RWPE1 (cell line): ENCODE measurements at regions not wholly inside any gene's neighbourhood (a gene's known extent, or its start where the extent isn't known, plus 50 kb on each side); places are given as distances from the start of the nearest gene placed in this dataset.

Experiments used
- CTCF ChIA-PET: fragments of 350-600 bp; sonication (Branson Sonifier 250); formaldehyde crosslinking; extraction: SDS; loops from one replicate; lab custom pipeline; 2021; lab: Yijun Ruan, JAX
- POLR2A ChIA-PET: fragments of 400-600 bp; formaldehyde crosslinking; extraction: SDS; loops from one replicate; lab custom pipeline; 2020; ENCODE audit warnings: antibody characterized with exemption; ENCODE audit not compliant: low non-redundant PET; lab: Yijun Ruan, JAX
- DNase-seq: peaks from one replicate; pipeline ENCODE4 v3.0.0; 2012; ENCODE audit warnings: low spot score
- H3K27ac ChIP-seq: fragments of 450-650 bp; 2 replicates; pipeline ENCODE4 v1.5.1; 2017
- TF ChIP-seq, protein P1 (sequence below): fragments of 450-650 bp; conservative IDR thresholded peaks from 2 replicates; pipeline ENCODE4 v1.5.1; 2017; ENCODE audit warnings: low read depth, mild to moderate bottlenecking

GRCh38 chr3:168425936-168426595, 330.3 kb upstream of the GOLIM4 start:
- CTCF ChIA-PET = no interaction called here

GRCh38 chr3:168424059-168424734, 328.5 kb upstream of the GOLIM4 start:
- no peak for DNase-seq
- ChIA-PET CTCF (no interaction called here), POLR2A (no interaction called here)
- TF ChIP-seq, protein P1, sequence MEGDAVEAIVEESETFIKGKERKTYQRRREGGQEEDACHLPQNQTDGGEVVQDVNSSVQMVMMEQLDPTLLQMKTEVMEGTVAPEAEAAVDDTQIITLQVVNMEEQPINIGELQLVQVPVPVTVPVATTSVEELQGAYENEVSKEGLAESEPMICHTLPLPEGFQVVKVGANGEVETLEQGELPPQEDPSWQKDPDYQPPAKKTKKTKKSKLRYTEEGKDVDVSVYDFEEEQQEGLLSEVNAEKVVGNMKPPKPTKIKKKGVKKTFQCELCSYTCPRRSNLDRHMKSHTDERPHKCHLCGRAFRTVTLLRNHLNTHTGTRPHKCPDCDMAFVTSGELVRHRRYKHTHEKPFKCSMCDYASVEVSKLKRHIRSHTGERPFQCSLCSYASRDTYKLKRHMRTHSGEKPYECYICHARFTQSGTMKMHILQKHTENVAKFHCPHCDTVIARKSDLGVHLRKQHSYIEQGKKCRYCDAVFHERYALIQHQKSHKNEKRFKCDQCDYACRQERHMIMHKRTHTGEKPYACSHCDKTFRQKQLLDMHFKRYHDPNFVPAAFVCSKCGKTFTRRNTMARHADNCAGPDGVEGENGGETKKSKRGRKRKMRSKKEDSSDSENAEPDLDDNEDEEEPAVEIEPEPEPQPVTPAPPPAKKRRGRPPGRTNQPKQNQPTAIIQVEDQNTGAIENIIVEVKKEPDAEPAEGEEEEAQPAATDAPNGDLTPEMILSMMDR = no peak
- H3K27ac ChIP-seq = no peak overlapping the region

More at GRCh38 chr3:168425936-168426595, 330.3 kb upstream of the GOLIM4 start:
- POLR2A ChIA-PET = no interaction called here
- H3K27ac ChIP-seq = no peak overlapping the region
- TF ChIP-seq, protein P1 = no peak
- no peak for DNase-seq

- ChIA-PET POLR2A (no interaction called here), CTCF (no interaction called here)
- H3K27ac ChIP-seq = no peak overlapping the region
- no peak for DNase-seq
- TF ChIP-seq, protein P1 = no peak
Measured at GRCh38 chr3:168422843-168423242, 327.1 kb upstream of the GOLIM4 start.

GRCh38 chr3:168419091-168419490, 323.4 kb upstream of the GOLIM4 start:
- H3K27ac ChIP-seq = no peak overlapping the region
- DNase-seq = no peak
- CTCF ChIA-PET = no interaction called here
- POLR2A ChIA-PET = no interaction called here
- TF ChIP-seq, protein P1 = no peak

- H3K27ac ChIP-seq = no peak overlapping the region
- ChIA-PET CTCF (no interaction called here), POLR2A (no interaction called here)
- TF ChIP-seq, protein P1 = no peak
- DNase-seq = peak; percentile 11
Measured at GRCh38 chr3:168417016-168417415, 321.3 kb upstream of the GOLIM4 start.

- no peak overlapping the region for H3K27ac ChIP-seq
- no peak for DNase-seq
- ChIA-PET POLR2A (no interaction called here), CTCF (no interaction called here)
- TF ChIP-seq, protein P1 = no peak
Measured at GRCh38 chr3:168416446-168416845, 320.7 kb upstream of the GOLIM4 start.
